DND-41 (cell line): ENCODE measurements at regions not wholly inside any gene's neighbourhood (a gene's known extent, or its start where the extent isn't known, plus 50 kb on each side); places are given as distances from the start of the nearest gene placed in this dataset.
"Not testable (repeated sequence)": the region's sequence is repeated elsewhere in the genome, so short reads cannot be mapped to it uniquely, and the experiment has no call there.

Experiments used
- ATAC-seq: fragments of 200-7000 bp; cut with Tn5 transposase; 3 replicates; pipeline ENCODE4 v1.9.1; 2021; ENCODE audit warnings: low read depth; ENCODE audit not compliant: insufficient read depth
- DNase-seq: peaks from one replicate; pipeline ENCODE4 v3.0.0-alpha.2; 2020
- H2AFZ ChIP-seq: 2 replicates; pipeline ENCODE4 v1.6.0; 2012; ENCODE audit warnings: low read depth, low read length
- H3K27ac ChIP-seq: 2 replicates; pipeline ENCODE4 v1.5.1; 2012; ENCODE audit warnings: low read length, inconsistent platforms
- H3K27me3 ChIP-seq: fragments of 200-600 bp; sonication (generic); 2 replicates; pipeline ENCODE4 v1.6.0; 2012; ENCODE audit warnings: low read length, mild to moderate bottlenecking, inconsistent platforms; ENCODE audit not compliant: insufficient read depth, poor library complexity
- H3K36me3 ChIP-seq: 2 replicates; pipeline ENCODE4 v1.5.1; 2012; ENCODE audit warnings: low read length, inconsistent platforms; ENCODE audit not compliant: insufficient read depth
- H3K4me1 ChIP-seq: 2 replicates; pipeline ENCODE4 v1.5.1; 2012; ENCODE audit warnings: mild to moderate bottlenecking, low read length; ENCODE audit not compliant: insufficient read depth
- H3K4me2 ChIP-seq: 2 replicates; pipeline ENCODE4 v1.6.0; 2012; ENCODE audit warnings: mild to moderate bottlenecking, moderate library complexity, low read length, inconsistent platforms; ENCODE audit not compliant: insufficient read depth
- H3K4me3 ChIP-seq, 2 experiments: fragments of 200-600 bp in 1 of 2; shearing (Covaris generic) in 1 of 2; 2 replicates each; pipeline ENCODE4 v1.5.1; 2012 to 2016; ENCODE audit warnings: inconsistent platforms in 2 of 2, low read length in 2 of 2, mild to moderate bottlenecking in 2 of 2, low read depth in 1 of 2, moderate library complexity in 1 of 2
- H3K79me2 ChIP-seq: 2 replicates; pipeline ENCODE4 v1.6.0; 2012; ENCODE audit warnings: low read length, inconsistent platforms; ENCODE audit not compliant: insufficient read depth
- H3K9ac ChIP-seq: 2 replicates; pipeline ENCODE4 v1.6.0; 2012; ENCODE audit warnings: low read depth, mild to moderate bottlenecking, inconsistent platforms, low read length, moderate library complexity
- H3K9me3 ChIP-seq: 2 replicates; pipeline ENCODE4 v1.5.1; 2012; ENCODE audit warnings: low read length, moderate library complexity, mild to moderate bottlenecking, inconsistent platforms; ENCODE audit not compliant: insufficient read depth, severe bottlenecking
- H4K20me1 ChIP-seq: 2 replicates; pipeline ENCODE4 v1.6.0; 2012; ENCODE audit warnings: low read length; ENCODE audit not compliant: insufficient read depth
- CTCF ChIP-seq: IDR thresholded peaks from 2 replicates; pipeline ENCODE4 v1.5.1; 2012; ENCODE audit warnings: borderline replicate concordance, low read length, moderate library complexity, mild to moderate bottlenecking; ENCODE audit not compliant: poor library complexity, severe bottlenecking; ENCODE audit errors: extremely low read depth
- EZH2 ChIP-seq: IDR thresholded peaks from 3 replicates; pipeline ENCODE4 v1.6.1; 2012; ENCODE audit warnings: borderline replicate concordance, low read depth, mild to moderate bottlenecking, moderate library complexity, low read length, inconsistent platforms; ENCODE audit not compliant: severe bottlenecking

- H2AFZ ChIP-seq, ATAC-seq: not testable (repeated sequence)
- H3K27me3 ChIP-seq, result peaks cover 26% of the 10 kb centered on the region
These were observed 73.8 kb upstream of the RPS6KA2 start for GRCh38 chr6:166700871-166701270.

GRCh38 chr6:166697113-166697512, 70.1 kb upstream of the RPS6KA2 start:
- ATAC-seq (no peak), DNase-seq (no peak)
- Histone ChIP-seq H2AFZ (no peak overlapping the region), H3K9ac (no peak overlapping the region), H3K4me1 (no peaks in the 10 kb centered on the region), H4K20me1 (no peaks in the 10 kb centered on the region), H3K4me2 (no peak overlapping the region), H3K79me2 (no peaks in the 10 kb centered on the region), H3K36me3 (no peaks in the 10 kb centered on the region), H3K4me3 (no peak overlapping the region), H3K27ac (no peak overlapping the region), H3K27me3 (peaks cover 25% of the 10 kb centered on the region), H3K9me3 (no peaks in the 10 kb centered on the region)
- TF ChIP-seq EZH2 (no peak), CTCF (no peak)

More at GRCh38 chr6:166700871-166701270, 73.8 kb upstream of the RPS6KA2 start:
- not testable (repeated sequence) for DNase-seq, H3K4me1 ChIP-seq, H3K4me2 ChIP-seq, H3K27ac ChIP-seq, H4K20me1 ChIP-seq, H3K4me3 ChIP-seq, H3K36me3 ChIP-seq, H3K79me2 ChIP-seq, H3K9ac ChIP-seq, H3K9me3 ChIP-seq

GRCh38 chr6:166693880-166694279, 66.8 kb upstream of the RPS6KA2 start:
- no peak overlapping the region for H2AFZ ChIP-seq
- DNase-seq, result no peak
- H3K4me2 ChIP-seq, result no peak overlapping the region

GRCh38 chr6:166692723-166693302, 65.8 kb upstream of the RPS6KA2 start:
- Histone ChIP-seq H3K79me2 (no peaks in the 10 kb centered on the region), H3K4me3 (no peak overlapping the region), H3K4me2 (no peak overlapping the region), H3K4me1 (no peaks in the 10 kb centered on the region), H3K9ac (no peak overlapping the region), H3K36me3 (no peaks in the 10 kb centered on the region), H3K27me3 (peaks cover 24% of the 10 kb centered on the region), H4K20me1 (no peaks in the 10 kb centered on the region), H3K9me3 (no peaks in the 10 kb centered on the region), H3K27ac (no peak overlapping the region), H2AFZ (no peak overlapping the region)
- no peak for DNase-seq
- no peak for ATAC-seq
- no peak for TF ChIP-seq EZH2
- no peak for TF ChIP-seq CTCF

More at GRCh38 chr6:166693880-166694279, 66.8 kb upstream of the RPS6KA2 start:
- peaks cover 25% of the 10 kb centered on the region for H3K27me3 ChIP-seq
- no peak for TF ChIP-seq CTCF
- TF ChIP-seq EZH2, result no peak
- H3K9me3 ChIP-seq, result no peaks in the 10 kb centered on the region
- H3K9ac ChIP-seq, result no peak overlapping the region
- H3K4me3 ChIP-seq, result no peak overlapping the region
- no peak for ATAC-seq
- no peaks in the 10 kb centered on the region for H3K79me2 ChIP-seq
- H3K36me3 ChIP-seq, result no peaks in the 10 kb centered on the region
- H3K27ac ChIP-seq, result no peak overlapping the region
- H4K20me1 ChIP-seq, result no peaks in the 10 kb centered on the region
- no peaks in the 10 kb centered on the region for H3K4me1 ChIP-seq
